Superior temporal gyrus (tissue), 1 donor: ENCODE measurements at regions not wholly inside any gene's neighbourhood (a gene's known extent, or its start where the extent isn't known, plus 50 kb on each side); places are given as distances from the start of the nearest gene placed in this dataset.
"Not testable (repeated sequence)": the region's sequence is repeated elsewhere in the genome, so short reads cannot be mapped to it uniquely, and the experiment has no call there.

Experiments used
- DNase-seq: peaks from one replicate; pipeline ENCODE4 v3.0.0-alpha.2; 2016; ENCODE audit errors: extremely low spot score

GRCh38 chr15:88995449-88995848 lies 82.3 kb upstream of the MFGE8 start:
- DNase-seq = no peak

DNA sequence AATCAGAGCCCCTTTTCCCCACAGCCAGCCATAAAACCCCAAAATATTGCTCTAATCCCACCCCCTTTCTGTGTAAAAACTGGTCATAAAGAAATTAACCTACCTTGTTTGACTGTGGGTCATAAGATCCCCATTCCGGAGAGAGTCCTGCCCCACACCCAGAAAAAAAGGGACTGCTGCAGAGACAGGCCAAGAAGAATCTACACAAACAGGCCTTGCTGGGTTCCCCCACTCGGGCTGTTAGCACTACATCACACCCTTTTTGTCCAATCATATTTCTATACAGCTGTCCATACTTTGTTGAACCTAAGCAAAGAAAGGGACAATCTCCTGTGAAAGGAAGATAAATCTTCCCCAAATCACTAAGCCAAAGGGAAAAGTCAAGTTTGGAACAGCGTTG lies 84.4 kb upstream of the MFGE8 start:
- no peak for DNase-seq

DNA sequence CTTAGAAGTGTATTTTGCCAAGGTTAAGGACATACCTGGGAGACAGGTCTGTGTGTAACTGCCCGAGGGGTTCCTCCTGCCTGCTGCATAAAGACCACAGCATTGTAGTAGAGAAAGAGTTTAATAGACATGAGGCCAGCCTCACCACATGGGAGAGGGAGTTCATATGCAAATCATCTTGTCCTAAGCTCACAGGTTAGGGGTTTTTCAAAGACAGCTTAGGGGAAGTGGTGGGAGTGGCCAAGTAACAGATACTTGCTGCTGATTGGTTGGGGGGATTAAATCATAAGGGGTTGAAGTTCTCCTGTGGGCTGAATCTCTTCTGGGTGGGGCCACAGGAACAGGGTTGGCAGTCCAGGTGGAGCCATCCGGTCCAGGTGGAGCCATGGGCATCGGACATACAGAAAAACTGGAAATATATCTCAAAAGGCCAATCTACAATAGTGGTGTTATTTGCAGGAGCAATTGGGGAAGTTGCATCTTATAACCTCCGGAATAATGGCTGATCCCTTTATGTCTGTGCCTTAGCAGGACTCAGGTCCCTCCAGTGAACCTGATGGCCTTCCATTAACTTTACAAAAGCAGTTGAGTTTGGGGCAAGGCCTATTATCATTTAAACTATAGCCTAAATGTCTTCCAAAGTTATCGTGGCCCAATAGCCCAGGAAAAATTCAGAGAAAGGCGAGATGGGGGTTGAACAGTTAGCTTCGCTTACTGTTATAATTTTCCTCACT lies 86.0 kb upstream of the MFGE8 start:
- no peak for DNase-seq

DNA sequence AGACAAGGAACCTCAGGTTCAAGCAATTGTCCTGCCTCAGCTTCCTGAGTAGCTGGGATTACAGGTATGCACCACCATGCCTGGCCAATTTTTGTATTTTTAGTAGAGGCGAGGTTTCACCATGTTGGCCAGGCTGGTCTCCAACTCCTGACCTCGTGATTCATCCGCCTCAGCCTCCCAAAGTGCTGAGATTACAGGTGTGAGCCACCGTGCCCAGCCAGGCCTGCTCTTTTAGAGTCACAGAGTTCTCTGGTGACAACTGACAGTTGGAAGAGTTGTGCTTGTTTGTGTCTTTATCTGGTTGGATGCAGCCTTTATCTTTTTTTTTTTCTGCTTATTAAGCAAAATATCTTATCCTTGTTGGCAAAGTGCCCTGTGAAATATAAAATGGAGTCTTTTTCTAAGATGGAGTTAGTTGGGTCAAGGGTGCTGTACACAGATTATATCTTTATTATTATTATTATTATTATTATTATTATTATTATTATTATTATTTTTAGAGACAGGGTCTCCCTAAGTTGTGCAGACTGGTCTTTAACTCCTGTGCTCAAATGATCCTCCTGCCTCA lies 86.5 kb upstream of the ABHD2 start:
- not testable (repeated sequence) for DNase-seq

DNA sequence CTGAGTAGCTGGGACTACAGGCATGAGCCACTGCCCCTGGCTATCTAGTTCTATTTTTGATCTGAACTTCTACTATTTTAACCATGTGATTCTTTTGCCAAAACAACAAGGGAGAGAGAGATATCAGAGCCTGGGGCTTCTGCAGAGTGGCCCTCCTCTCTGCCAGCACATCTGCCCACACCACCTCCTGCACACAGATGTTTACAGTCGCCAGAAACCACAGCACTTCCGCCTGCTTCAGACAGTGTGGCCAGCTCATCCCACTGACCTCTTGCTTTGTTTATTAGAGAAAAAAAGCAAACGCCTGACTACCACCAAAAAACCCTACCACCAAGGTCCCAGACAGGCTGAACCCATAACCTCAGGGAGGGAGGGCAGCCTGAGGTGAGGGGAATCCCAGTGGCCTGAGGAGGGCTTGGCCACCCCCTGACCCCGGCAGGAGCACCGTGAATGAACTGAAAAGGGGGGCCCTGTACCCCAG lies 85.9 kb upstream of the ABHD2 start:
- DNase-seq = no peak

GRCh38 chr15:89002830-89003229 lies 85.4 kb upstream of the ABHD2 start:
- no peak for DNase-seq

DNA sequence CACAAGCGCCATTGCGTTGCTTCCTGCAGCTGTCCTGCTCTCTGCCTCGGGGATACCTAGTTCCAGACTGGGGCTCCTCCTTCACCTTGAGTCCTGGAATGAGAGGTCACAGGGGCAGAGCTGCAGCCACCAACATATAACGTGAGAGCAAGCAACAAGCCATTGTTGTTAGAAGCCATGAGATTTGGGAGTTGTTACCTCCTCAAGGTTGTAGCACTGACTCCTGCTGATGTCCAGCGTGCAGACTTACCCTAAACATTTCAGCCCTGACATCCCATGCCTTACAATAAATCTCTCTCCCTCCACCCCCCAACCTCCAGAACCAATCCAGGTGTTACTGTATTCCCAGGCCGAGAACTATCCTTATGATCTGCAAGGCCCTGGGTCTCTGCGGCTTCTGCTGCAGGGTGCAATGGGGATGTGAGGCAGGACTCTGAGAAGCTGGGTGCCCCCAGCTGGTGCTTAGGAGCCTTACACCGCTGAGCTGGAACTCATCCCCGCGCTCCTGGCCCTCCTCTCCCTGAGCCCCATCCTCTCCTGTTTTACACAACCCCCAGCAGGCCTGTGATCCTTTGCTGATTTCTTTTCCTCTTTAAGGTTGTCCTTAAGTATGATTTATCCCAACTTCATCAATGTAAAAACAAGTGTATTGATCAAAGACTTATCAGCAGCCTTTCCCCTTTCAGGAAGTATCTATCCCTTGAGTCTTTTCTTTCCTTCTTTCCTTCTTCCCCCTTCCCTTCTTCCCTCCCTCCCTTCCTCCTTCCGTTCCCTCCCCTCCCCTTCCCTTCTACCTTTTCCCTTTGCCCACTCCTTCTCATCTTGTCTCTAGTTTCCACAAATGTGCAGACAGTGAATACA lies 84.2 kb upstream of the ABHD2 start:
- DNase-seq = no peak

GRCh38 chr15:89004726-89005030 lies 83.6 kb upstream of the ABHD2 start:
- DNase-seq = no peak

DNA sequence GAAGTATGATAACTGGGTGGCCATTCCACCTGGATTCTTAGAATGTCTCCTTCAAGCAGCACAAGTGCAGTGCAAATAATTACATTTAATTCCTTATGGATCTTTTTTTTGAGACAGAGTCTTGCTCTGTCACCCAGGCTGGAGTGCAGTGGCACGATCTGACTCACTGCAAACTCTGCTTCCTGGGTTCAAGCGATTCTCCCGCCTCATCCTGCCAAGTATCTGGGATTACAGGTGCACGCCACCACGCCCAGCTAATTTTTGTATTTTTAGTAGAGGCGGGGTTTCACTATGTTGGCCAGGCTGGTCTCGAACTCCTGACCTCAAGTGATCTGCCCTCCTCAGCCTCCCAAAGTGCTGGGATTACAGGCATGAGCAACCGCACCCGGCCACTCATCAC lies 80.7 kb upstream of the ABHD2 start:
- DNase-seq = not testable (repeated sequence)

DNA sequence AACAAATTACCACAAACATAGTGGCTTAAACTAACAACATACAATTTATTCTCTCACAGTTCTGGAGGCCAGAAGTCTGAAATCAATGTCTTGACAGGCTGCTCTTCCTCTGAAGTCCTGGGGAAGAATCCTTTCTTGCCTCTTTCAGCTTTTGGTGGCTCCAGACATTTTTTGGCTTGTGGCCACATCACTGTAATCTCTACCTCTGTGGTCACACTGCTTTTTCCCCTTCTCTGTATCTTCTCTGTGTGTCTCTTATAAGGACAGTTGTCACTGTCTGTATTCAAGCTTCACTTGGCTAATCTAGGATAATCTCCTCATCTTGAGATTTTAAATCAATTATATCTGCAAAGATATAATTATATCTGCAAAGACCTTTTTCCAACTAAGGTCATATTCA lies 80.3 kb upstream of the ABHD2 start:
- DNase-seq = no peak

DNA sequence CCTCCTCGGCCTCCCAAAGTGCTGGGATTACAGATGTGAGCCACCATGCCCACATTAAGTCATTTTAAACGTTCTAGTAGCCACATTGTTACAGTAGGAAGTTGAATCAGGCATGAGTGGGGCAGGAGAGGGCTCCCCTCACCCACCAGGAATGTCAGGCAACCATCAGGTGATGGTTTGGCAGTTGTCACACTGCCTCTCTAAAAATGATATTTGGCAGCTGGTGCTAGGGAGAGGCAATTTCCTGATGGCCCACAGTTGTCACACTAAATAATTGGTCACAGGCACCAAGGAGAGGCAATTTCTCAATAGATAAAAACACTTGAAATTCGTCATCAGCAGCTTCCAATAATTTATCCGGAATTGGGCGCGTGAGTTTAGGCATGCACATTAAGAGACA lies 79.2 kb upstream of the ABHD2 start:
- no peak for DNase-seq

- no peak for DNase-seq
Observed at GRCh38 chr15:89015412-89016097, 72.7 kb upstream of the ABHD2 start.

GRCh38 chr15:89016549-89017041 lies 71.7 kb upstream of the ABHD2 start:
- peak; percentile 24 for DNase-seq

DNA sequence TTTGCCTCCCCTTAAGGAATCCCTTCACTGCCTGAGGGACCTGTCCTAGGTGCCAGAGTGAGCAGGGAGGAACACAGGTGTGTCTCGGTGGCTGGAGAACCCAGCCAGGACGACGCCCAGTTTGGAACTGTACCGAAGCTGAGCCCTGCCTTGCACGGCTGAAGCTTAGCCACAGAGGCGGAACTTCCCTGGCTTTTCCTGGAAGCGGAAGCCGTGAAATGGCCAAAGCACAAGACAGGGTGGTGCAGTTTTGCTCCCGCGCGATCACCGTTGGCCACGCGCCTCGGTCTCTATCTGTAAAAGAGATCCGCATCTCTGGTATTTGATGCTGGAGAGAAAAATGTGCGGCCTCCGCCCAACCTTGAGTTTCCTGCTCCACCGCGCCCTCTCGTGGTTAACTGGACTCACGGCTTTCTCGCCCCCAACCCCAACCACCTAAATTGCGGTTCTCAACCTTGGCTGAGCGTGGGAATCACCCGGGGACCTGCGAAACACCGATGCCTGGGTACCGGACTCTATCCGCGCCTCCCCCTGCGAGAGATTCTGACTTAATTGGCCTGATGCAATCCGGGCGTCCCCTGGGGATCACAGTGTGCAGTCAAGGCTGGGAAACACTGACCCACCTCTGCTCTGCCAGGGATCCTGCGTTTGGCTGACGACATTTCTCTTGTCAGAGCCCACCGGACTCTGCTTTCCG lies 70.7 kb upstream of the ABHD2 start:
- DNase-seq = peak; percentile 81

DNA sequence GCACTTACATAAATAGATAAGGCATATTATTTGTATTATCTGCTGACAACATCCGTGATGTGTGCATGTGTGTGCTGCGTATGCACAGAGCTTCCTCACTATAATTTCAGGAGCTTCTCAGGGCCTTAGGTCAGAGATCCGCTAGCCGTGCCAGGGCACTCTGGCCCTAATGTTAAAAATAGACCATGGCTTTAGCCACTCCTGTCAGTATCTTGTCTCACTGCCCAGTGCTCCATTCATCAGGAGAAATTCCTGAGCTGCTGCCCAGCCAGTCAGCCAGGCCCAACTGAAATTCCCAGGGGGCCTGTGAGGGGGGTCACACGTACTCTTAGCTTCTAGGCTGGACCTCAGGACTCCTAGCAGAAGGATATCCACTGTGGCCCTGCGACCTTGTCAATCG lies 70.0 kb upstream of the ABHD2 start:
- peak; percentile 21 for DNase-seq

DNA sequence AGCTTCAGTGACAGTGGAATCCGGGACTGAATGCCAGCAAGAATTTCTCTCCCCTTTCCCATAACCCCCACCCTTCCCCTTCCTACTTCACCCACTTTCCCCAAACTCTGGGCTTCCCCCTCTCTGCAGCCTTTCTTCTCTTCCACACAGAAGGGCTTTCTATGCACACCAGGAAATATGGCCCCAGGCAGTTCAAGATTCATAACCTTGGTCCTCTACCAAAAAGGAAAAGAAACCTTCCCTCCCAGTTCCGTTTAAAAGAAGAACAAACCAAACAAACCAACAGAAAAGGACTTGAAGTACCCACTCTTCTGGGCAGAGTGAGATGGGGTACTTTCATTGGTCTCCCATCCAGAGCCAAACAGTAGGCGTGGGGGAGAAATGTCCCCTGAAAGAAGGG lies 68.8 kb upstream of the ABHD2 start:
- DNase-seq = no peak

DNA sequence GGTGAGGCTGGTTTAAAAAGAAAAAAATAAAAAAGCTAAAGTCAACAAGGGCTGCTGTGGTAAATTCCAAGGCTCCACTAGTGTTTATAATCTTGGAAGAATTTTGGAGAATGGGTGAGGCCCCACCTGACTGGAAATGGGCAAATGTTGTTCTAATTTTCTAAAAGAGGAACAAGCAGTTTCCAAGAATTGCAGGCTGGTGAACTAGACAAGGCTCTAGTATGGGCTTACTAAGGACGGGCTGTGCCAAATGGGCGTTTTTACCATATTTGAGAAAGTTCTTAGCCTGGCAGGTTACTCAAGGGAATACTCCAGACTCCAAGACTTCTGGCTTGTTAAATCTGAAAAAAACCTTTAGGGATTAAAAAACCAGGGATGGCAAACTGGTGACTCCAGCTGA lies 67.0 kb upstream of the ABHD2 start:
- DNase-seq = no peak

- not testable (repeated sequence) for DNase-seq
Observed at GRCh38 chr15:89021886-89022285, 66.4 kb upstream of the ABHD2 start.

DNA sequence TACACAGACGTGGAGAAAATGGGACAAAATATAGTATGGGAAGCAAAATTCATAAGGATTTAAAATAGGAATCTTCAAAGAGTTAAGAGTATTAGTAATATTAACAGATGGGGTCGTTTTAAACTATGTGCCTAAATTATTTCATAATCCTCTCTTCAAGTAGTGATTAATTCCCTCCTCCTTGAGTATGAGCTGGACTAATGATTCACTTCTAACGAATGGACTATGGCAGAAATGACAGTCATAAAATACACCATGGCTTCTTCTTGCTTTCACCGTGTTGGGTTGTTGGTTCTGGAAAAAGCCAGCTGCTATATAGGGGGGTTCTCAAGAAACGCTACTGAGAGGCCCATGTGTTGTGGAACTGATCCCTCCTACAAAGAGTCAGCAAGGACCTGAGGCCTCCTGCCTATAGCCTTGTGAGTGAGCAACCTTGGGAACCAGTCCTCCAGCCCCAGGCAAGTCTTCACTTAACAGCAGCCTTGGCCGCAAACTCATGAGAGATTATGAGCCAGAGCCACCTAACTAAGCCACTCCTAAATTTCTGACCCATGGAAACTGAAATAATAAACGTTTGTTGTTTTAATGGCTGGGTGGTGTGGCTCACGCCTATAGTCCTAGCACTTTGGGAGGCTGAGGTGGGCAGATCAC lies 64.8 kb upstream of the ABHD2 start:
- no peak for DNase-seq

GRCh38 chr15:89024418-89024817 lies 63.8 kb upstream of the ABHD2 start:
- no peak for DNase-seq

GRCh38 chr15:89026167-89026566 lies 62.1 kb upstream of the ABHD2 start:
- peak; percentile 26 for DNase-seq
